ENCODE measurements at regions not wholly inside any gene's neighbourhood (a gene's known extent, or its start where the extent isn't known, plus 50 kb on each side); places are given as distances from the start of the nearest gene placed in this dataset.

- 0% methylated on average over 3 of the region's 3 CpGs for WGBS (ENCODE audit: low lambda C conversion rate)
- no peaks in the 10 kb centered on the region for H4K20me1 ChIP-seq (ENCODE audit: insufficient read depth, low read length)
- no peak overlapping the region for H3K9ac ChIP-seq (ENCODE audit: insufficient read depth, low read depth, low read length)
- no peak overlapping the region for H3K27ac ChIP-seq (ENCODE audit: extremely low read length, insufficient read depth, low read length)
- H3K4me3 ChIP-seq (replicated peaks in 1 of 3; ENCODE audit: insufficient read depth in 1 of 3, low read depth in 2 of 3, low read length in 3 of 3) = no peak overlapping the region
- H3K27me3 ChIP-seq (ENCODE audit: control insufficient read depth in 1 of 2, insufficient read depth in 2 of 2, low read length in 2 of 2) = no peaks in the 10 kb centered on the region
- H2AFZ ChIP-seq (ENCODE audit: low read length) = no peak overlapping the region
- CTCF ChIA-PET (ENCODE audit: low intra/inter-chr PET ratio, low total read pairs) = no interaction called here
- H3K79me2 ChIP-seq (ENCODE audit: insufficient read depth, low read length) = no peaks in the 10 kb centered on the region
- DNase-seq (ENCODE audit: low spot score) (no peak), ATAC-seq (no peak), FAIRE-seq (no peak)
- TF ChIP-seq NRL (CRISPR knock-in tag; IDR thresholded peaks at IDR 0.05; ENCODE audit: borderline replicate concordance) (no peak), FOXK1 (CRISPR knock-in tag; IDR thresholded peaks at IDR 0.05; ENCODE audit: borderline replicate concordance, low read depth) (no peak), MAZ (IDR thresholded peaks at IDR 0.05; ENCODE audit: borderline replicate concordance, low read depth, low read length) (no peak), MAZ (CRISPR knock-in tag; IDR thresholded peaks at IDR 0.05; ENCODE audit: low read depth) (no peak)
- H3K36me3 ChIP-seq (replicated peaks in 1 of 2; ENCODE audit: control insufficient read depth in 1 of 2, insufficient read depth in 2 of 2, low read length in 2 of 2) = no peaks in the 10 kb centered on the region
- in situ Hi-C loops (cut with HindIII; ENCODE audit: extremely low pct_ligation_motif_present, low pct_unique_long_range_greater_than_20kb) (no loop called here), intact Hi-C loops (cut with micrococcal nuclease; ENCODE audit: unreplicated experiment) (loop anchor here (1.0 kb wide), 1 partner anchor 36 kb away; no protein-coding TSS in a partner anchor)
- no peak overlapping the region for H3K4me2 ChIP-seq (ENCODE audit: low read depth, low read length)
- H3K9me3 ChIP-seq (ENCODE audit: low read length) = peaks cover 72% of the 10 kb centered on the region
- no peaks in the 10 kb centered on the region for H3K4me1 ChIP-seq (ENCODE audit: insufficient read depth, low read length)
- POLR2A ChIA-PET = no interaction called here
- no TSS peak for BruUV-seq (replicated peaks)
Observed at GRCh38 chr1:81371864-81372263, 428.9 kb upstream of the ADGRL2 start.

- no peak for ATAC-seq
- no peak overlapping the region for H2AFZ ChIP-seq (ENCODE audit: low read length)
- no peaks in the 10 kb centered on the region for H3K27me3 ChIP-seq (ENCODE audit: control insufficient read depth in 1 of 2, insufficient read depth in 2 of 2, low read length in 2 of 2)
- BruUV-seq (replicated peaks) = no TSS peak
- H3K4me1 ChIP-seq (ENCODE audit: insufficient read depth, low read length) = no peaks in the 10 kb centered on the region
- CTCF ChIA-PET (ENCODE audit: low intra/inter-chr PET ratio, low total read pairs) = no interaction called here
- H3K79me2 ChIP-seq (ENCODE audit: insufficient read depth, low read length) = no peaks in the 10 kb centered on the region
- no peaks in the 10 kb centered on the region for H3K36me3 ChIP-seq (replicated peaks in 1 of 2; ENCODE audit: control insufficient read depth in 1 of 2, insufficient read depth in 2 of 2, low read length in 2 of 2)
- intact Hi-C loops (cut with micrococcal nuclease; ENCODE audit: unreplicated experiment) (no loop called here), in situ Hi-C loops (cut with HindIII; ENCODE audit: extremely low pct_ligation_motif_present, low pct_unique_long_range_greater_than_20kb) (no loop called here)
- no peak for DNase-seq (ENCODE audit: low spot score)
- no peak overlapping the region for H3K4me2 ChIP-seq (ENCODE audit: low read depth, low read length)
- H4K20me1 ChIP-seq (ENCODE audit: insufficient read depth, low read length) = no peaks in the 10 kb centered on the region
- H3K9ac ChIP-seq (ENCODE audit: insufficient read depth, low read depth, low read length) = no peak overlapping the region
- peaks cover 79% of the 10 kb centered on the region for H3K9me3 ChIP-seq (ENCODE audit: low read length)
- H3K4me3 ChIP-seq (replicated peaks in 1 of 3; ENCODE audit: insufficient read depth in 1 of 3, low read depth in 2 of 3, low read length in 3 of 3) = no peak overlapping the region
- TF ChIP-seq ATF7 (IDR thresholded peaks at IDR 0.05) (peak; percentile 64), ATF7 (CRISPR knock-in tag; IDR thresholded peaks at IDR 0.05) (no peak), U2AF2 (IDR thresholded peaks at IDR 0.05; ENCODE audit: low read depth, low read length) (no peak)
- FAIRE-seq = no peak
- POLR2A ChIA-PET = no interaction called here
- no peak overlapping the region for H3K27ac ChIP-seq (ENCODE audit: extremely low read length, insufficient read depth, low read length)
Observed at GRCh38 chr1:81369833-81370232, 430.9 kb upstream of the ADGRL2 start.

Measured in HepG2 (cell line).